GM12875 (cell line): ENCODE measurements at regions not wholly inside any gene's neighbourhood (a gene's known extent, or its start where the extent isn't known, plus 50 kb on each side); places are given as distances from the start of the nearest gene placed in this dataset.
A peak's percentile ranks its signal among the peaks of the same experiment; 100 is the strongest.

Experiments
- H3K4me3 ChIP-seq: one replicate; pipeline ENCODE4 v1.5.1; 2011; ENCODE audit warnings: low read depth, low read length, control low read depth
- TF ChIP-seq, protein P1 (sequence below): IDR thresholded peaks from 2 replicates; pipeline ENCODE4 v1.5.1; 2011; ENCODE audit warnings: low read depth, mild to moderate bottlenecking, control low read depth, inconsistent platforms, low read length, moderate library complexity, borderline replicate concordance; ENCODE audit not compliant: insufficient read depth

DNA sequence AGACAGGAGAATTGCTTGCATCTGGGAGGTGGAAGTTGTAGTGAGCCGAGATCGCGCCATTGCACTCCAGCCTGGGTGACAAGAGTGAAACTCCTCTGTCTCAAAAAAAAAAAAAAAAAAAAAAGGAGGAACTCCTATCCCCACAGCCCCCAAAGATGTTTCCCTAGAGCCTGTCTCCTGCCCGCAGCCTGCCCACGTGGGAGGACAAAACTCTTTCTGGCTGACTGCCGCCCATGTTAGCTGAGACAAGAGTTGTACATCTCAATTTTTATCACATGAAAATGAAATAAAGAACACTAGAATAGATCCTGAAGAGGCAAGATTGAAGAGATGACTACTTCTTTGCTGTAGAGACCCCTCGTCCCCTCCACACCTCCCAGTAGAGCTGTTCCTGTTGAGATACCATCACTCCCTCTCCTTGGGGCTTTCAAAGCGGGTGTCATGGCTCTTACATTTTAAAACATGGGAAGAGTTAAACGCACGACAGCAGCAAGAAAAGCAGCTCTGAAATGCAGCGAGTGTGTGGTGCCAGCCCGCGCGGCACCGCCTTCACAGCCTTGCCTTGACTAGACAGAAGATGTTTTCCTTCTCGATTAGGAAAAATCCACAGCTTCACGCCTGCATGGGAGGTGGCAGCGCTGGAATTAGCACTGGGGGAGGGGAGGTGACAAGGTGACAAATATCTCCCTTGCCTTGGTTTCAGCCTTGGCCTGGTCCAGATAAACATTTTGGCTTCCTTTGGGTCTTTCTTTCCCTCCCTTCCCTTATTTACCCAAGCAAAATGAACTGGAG lies 253.4 kb upstream of the CSF3R start:
- TF ChIP-seq, protein P1, sequence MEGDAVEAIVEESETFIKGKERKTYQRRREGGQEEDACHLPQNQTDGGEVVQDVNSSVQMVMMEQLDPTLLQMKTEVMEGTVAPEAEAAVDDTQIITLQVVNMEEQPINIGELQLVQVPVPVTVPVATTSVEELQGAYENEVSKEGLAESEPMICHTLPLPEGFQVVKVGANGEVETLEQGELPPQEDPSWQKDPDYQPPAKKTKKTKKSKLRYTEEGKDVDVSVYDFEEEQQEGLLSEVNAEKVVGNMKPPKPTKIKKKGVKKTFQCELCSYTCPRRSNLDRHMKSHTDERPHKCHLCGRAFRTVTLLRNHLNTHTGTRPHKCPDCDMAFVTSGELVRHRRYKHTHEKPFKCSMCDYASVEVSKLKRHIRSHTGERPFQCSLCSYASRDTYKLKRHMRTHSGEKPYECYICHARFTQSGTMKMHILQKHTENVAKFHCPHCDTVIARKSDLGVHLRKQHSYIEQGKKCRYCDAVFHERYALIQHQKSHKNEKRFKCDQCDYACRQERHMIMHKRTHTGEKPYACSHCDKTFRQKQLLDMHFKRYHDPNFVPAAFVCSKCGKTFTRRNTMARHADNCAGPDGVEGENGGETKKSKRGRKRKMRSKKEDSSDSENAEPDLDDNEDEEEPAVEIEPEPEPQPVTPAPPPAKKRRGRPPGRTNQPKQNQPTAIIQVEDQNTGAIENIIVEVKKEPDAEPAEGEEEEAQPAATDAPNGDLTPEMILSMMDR, result no peak
- H3K4me3 ChIP-seq, result no peak overlapping the region

DNA sequence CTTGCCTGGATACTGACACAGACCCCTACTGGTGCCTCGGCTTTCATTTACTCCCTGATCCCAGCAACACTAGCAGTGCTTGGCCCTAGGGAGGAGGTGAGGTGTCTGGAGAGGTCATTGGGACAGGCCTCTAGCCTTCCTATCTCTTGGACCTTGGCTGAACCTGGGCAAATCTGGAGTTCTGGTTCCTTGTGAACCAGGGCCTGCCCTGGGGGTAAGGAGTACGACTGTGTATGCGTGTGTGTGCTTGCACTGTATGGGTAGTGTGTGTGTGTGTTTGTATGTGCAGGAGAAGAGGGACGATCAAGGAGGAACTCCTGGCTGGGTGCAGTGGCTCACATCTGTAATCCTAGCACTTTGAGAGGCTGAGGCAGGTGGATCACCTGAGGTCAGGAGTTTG lies 252.7 kb upstream of the CSF3R start:
- TF ChIP-seq, protein P1, result no peak
- no peak overlapping the region for H3K4me3 ChIP-seq

DNA sequence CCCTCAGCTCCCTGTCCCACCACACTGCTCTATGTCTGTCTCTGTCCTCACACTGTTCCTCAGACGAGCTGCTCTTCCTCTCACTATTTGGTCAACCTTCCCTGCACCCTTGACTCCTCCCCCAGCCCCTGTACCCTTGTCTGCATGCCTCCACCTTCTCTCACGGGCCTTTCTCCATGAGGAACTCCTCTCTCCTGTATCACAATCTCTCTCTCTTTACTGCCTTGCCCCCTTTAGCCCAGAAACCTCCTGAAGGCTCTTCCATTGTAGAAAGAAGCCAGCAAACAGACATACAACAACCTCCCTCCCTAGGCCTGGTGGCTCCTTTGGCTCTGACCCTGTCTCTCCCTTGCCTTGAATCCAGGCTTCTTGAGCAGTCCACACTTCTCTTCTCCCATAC lies 251.6 kb upstream of the CSF3R start:
- TF ChIP-seq, protein P1, result no peak
- no peak overlapping the region for H3K4me3 ChIP-seq

DNA sequence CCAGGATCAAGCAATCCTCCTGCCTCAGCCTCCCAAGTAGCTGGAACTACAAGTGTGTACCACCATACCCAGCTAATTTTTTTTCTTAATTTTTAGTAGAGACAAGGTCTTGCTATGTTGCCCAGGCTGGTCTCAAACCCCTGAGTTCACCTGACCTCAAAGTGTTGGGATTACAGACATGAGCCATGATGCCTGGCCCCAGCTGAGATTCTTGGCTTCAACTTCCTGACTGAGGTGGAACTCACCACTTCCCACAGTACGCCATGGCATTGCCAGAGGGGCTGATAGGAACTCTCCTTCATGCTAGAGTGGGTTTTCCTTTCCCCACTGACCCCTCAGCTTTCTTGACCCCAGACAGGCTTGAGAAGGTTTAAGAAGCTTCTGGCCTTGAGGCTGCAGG lies 251.0 kb upstream of the CSF3R start:
- no peak overlapping the region for H3K4me3 ChIP-seq
- TF ChIP-seq, protein P1, result no peak

DNA sequence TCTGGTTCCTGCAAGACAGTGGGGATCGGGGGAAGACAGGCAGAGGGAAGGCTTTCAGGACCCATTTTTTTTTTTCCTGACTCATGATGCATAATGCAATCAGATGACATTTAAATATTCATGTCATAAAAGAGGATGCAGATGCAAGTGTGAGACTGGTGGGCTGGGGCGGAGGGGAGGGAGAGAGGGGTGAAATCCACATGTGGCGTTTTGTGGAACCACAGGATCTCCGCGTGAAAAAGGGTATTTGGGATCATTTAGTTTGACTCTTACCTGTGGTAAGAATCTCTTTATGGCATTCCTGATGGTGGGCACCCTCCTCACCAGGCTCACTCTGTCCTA lies 249.3 kb upstream of the CSF3R start:
- H3K4me3 ChIP-seq, result no peak overlapping the region
- TF ChIP-seq, protein P1, result no peak

DNA sequence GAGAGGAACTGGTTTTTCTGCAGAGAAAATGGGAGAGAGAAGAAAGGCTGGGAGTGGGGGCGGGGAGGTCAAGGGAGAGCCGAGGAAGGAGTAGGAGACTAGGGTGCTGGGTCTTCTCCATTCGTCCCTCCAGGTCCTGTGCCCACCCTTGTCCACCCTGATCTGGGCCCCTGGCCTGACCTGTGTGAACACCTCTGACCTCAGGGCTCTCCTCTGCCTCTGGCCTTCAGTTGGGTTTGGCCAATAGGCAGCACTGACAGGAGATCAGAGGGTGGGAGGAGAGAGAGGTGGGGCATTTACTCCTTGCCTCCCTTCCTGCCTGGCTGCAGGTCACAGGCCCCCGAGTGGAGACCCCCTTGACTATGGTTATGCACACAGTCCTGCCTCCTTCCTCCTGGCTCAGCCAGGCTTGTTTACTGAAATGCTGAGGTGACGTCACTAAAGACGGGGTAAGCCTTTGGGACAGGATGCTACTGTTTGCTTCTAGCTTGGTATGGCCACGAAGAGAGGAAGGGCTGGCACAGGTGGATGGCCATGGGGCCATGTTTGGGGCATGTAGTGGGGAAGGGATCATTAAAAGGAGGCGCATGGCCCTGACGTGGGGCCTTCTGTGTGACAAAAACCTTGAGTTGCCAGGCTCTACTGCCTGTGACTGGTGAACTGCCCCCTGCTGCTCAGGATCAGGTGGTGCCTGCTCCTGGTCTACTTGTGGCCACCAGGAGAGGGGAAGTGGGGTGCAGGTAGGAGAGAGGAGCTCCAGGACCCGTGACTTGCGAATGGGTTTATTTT lies 248.7 kb upstream of the CSF3R start:
- H3K4me3 ChIP-seq, result no peak overlapping the region
- TF ChIP-seq, protein P1, result 0 out of 2 replicates have a peak, but pooled peaks have one; percentile 22

DNA sequence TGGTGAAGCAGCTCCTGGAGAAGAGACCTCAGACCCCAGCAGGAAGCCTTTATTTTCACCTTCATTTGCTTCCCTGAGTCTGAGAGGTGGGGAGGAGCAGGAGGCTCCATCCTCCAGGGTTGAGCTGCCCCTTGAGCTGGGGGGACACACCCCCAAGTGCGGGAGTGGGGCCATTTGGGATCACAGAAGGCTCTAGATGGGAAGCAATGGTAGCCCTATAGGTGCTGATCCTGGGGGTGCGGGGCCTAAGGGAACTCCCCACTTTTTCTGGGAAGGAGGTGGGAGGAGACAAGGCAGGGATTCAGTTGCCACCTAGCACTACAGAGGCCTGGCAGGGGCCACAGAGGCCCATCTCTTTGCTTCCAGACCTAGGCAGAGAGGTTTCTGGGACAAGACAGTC lies 247.9 kb upstream of the CSF3R start:
- TF ChIP-seq, protein P1, result no peak
- no peak overlapping the region for H3K4me3 ChIP-seq
